Right lobe of liver (tissue), 4 donors: ENCODE measurements at regions not wholly inside any gene's neighbourhood (a gene's known extent, or its start where the extent isn't known, plus 50 kb on each side); places are given as distances from the start of the nearest gene placed in this dataset.

Experiments used
- POLR2A ChIP-seq: fragments of 450-650 bp; IDR thresholded peaks from one replicate; pipeline ENCODE4 v1.6.1; 2017; ENCODE audit warnings: antibody characterized with exemption, mild to moderate bottlenecking
- TF ChIP-seq, protein P1 (sequence below), 4 donors: fragments of 200-600 bp in 3 of 4; fragments of 450-650 bp in 1 of 4; IDR thresholded peaks; one replicate each; pipeline versions ENCODE4 v1.5.1 to v1.8.0; 2016 to 2022; ENCODE audit warnings: antibody characterized with exemption in 4 of 4, mild to moderate bottlenecking in 2 of 4
- donor health status: DM: no; HTN: no; CAD: no.
- donor health status: DM: no; HTN: no; CAD: no.
- donor health status: DM: no; HTN: yes; CAD: no.

GRCh38 chr6:144854654-144855053, 569.5 kb downstream of the UTRN start:
- TF ChIP-seq, protein P1, sequence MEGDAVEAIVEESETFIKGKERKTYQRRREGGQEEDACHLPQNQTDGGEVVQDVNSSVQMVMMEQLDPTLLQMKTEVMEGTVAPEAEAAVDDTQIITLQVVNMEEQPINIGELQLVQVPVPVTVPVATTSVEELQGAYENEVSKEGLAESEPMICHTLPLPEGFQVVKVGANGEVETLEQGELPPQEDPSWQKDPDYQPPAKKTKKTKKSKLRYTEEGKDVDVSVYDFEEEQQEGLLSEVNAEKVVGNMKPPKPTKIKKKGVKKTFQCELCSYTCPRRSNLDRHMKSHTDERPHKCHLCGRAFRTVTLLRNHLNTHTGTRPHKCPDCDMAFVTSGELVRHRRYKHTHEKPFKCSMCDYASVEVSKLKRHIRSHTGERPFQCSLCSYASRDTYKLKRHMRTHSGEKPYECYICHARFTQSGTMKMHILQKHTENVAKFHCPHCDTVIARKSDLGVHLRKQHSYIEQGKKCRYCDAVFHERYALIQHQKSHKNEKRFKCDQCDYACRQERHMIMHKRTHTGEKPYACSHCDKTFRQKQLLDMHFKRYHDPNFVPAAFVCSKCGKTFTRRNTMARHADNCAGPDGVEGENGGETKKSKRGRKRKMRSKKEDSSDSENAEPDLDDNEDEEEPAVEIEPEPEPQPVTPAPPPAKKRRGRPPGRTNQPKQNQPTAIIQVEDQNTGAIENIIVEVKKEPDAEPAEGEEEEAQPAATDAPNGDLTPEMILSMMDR (IDR thresholded peaks at IDR 0.05), result no peak
- no peak for TF ChIP-seq POLR2A
